Smooth muscle cell (in vitro differentiated cells): ENCODE measurements at regions not wholly inside any gene's neighbourhood (a gene's known extent, or its start where the extent isn't known, plus 50 kb on each side); places are given as distances from the start of the nearest gene placed in this dataset.

Experiments used
- DNase-seq: peaks from one replicate; lab custom pipeline; 2025; ENCODE audit not compliant: unreplicated experiment; lab: John Stamatoyannopoulos, UW
- H2AFZ ChIP-seq: fragments of 200-600 bp; sonication (generic); 2 replicates; pipeline ENCODE4 v1.6.0; 2016; ENCODE audit warnings: antibody characterized with exemption, low read depth, mild to moderate bottlenecking
- H3F3A ChIP-seq: fragments of 200-600 bp; sonication (generic); 2 replicates; pipeline ENCODE4 v1.6.0; 2017; ENCODE audit warnings: antibody characterized with exemption, low read depth
- H3K27ac ChIP-seq: fragments of 200-600 bp; sonication (generic); 2 replicates; pipeline ENCODE4 v1.5.1; 2016; ENCODE audit warnings: low read depth, mild to moderate bottlenecking
- H3K27me3 ChIP-seq: fragments of 200-600 bp; sonication (generic); 2 replicates; pipeline ENCODE4 v1.6.1; 2016; ENCODE audit warnings: low read depth, mild to moderate bottlenecking
- H3K36me3 ChIP-seq: fragments of 200-600 bp; sonication (generic); 2 replicates; pipeline ENCODE4 v1.5.1; 2016; ENCODE audit warnings: low read depth
- H3K4me1 ChIP-seq: fragments of 200-600 bp; sonication (generic); 2 replicates; pipeline ENCODE4 v1.5.1; 2016; ENCODE audit warnings: low read depth
- H3K4me2 ChIP-seq: fragments of 200-600 bp; sonication (generic); 2 replicates; pipeline ENCODE4 v1.6.0; 2016; ENCODE audit warnings: mild to moderate bottlenecking
- H3K4me3 ChIP-seq: fragments of 200-600 bp; sonication (generic); 2 replicates; pipeline ENCODE4 v1.5.1; 2016; ENCODE audit warnings: mild to moderate bottlenecking
- H3K79me2 ChIP-seq: fragments of 200-600 bp; sonication (generic); 2 replicates; pipeline ENCODE4 v1.6.0; 2016; ENCODE audit warnings: low read depth, mild to moderate bottlenecking
- H3K9ac ChIP-seq: fragments of 200-600 bp; sonication (generic); 2 replicates; pipeline ENCODE4 v1.6.0; 2016; ENCODE audit warnings: low read depth
- H3K9me3 ChIP-seq: fragments of 200-600 bp; sonication (generic); replicated peaks from 2 replicates; pipeline ENCODE4 v1.5.1; 2016; ENCODE audit warnings: low read depth
- H4K20me1 ChIP-seq: fragments of 200-600 bp; sonication (generic); 2 replicates; pipeline ENCODE4 v1.6.0; 2016; ENCODE audit warnings: low read depth
- CTCF ChIP-seq: fragments of 200-600 bp; sonication (generic); IDR thresholded peaks from 2 replicates; pipeline ENCODE4 v1.5.1; 2017; ENCODE audit warnings: borderline replicate concordance, mild to moderate bottlenecking, antibody characterized with exemption; ENCODE audit not compliant: insufficient read depth, poor library complexity, severe bottlenecking
- WGBS: methylation state at CpG from one replicate; pipeline ENCODE4 v1.1.7; 2016; ENCODE audit warnings: low lambda C conversion rate; 5-methylcytosine and 5-hydroxymethylcytosine counted together

GRCh38 chr11:109018639-109019038 lies 353.8 kb downstream of the DDX10 start:
- Histone ChIP-seq H3K9me3 (no peaks in the 10 kb centered on the region), H3K79me2 (no peaks in the 10 kb centered on the region), H4K20me1 (no peaks in the 10 kb centered on the region), H2AFZ (no peak overlapping the region), H3K9ac (no peak overlapping the region), H3K4me2 (no peak overlapping the region), H3K4me3 (no peak overlapping the region), H3K27ac (no peak overlapping the region), H3F3A (no peaks in the 10 kb centered on the region), H3K27me3 (no peaks in the 10 kb centered on the region), H3K36me3 (no peaks in the 10 kb centered on the region), H3K4me1 (no peaks in the 10 kb centered on the region)
- no peak for DNase-seq
- TF ChIP-seq CTCF: no peak
- 94% methylated on average over 3 of the region's 3 CpGs for WGBS

- WGBS: 75% methylated on average over 7 of the region's 7 CpGs
- Histone ChIP-seq H3K4me2 (no peak overlapping the region), H3K27ac (no peak overlapping the region), H3K9me3 (no peaks in the 10 kb centered on the region), H3K9ac (no peak overlapping the region), H3K27me3 (no peaks in the 10 kb centered on the region), H3K36me3 (no peaks in the 10 kb centered on the region), H3K79me2 (no peaks in the 10 kb centered on the region), H4K20me1 (no peaks in the 10 kb centered on the region), H3K4me3 (no peak overlapping the region), H3F3A (no peaks in the 10 kb centered on the region), H3K4me1 (no peaks in the 10 kb centered on the region), H2AFZ (no peak overlapping the region)
- TF ChIP-seq CTCF: no peak
- DNase-seq: no peak
These were observed 354.6 kb downstream of the DDX10 start for GRCh38 chr11:109019342-109019936.

GRCh38 chr11:109023036-109023435 lies 358.2 kb downstream of the DDX10 start:
- H3K4me2 ChIP-seq: no peak overlapping the region
- no peaks in the 10 kb centered on the region for H3K36me3 ChIP-seq
- WGBS: 99% methylated on average over 2 of the region's 2 CpGs
- no peaks in the 10 kb centered on the region for H3F3A ChIP-seq
- H3K9ac ChIP-seq: no peak overlapping the region
- no peaks in the 10 kb centered on the region for H3K27me3 ChIP-seq
- H2AFZ ChIP-seq: no peak overlapping the region
- TF ChIP-seq CTCF: no peak
- no peaks in the 10 kb centered on the region for H4K20me1 ChIP-seq
- DNase-seq: no peak
- H3K4me3 ChIP-seq: no peak overlapping the region
- no peaks in the 10 kb centered on the region for H3K79me2 ChIP-seq
- H3K9me3 ChIP-seq: no peaks in the 10 kb centered on the region
- no peak overlapping the region for H3K27ac ChIP-seq
- no peaks in the 10 kb centered on the region for H3K4me1 ChIP-seq

GRCh38 chr11:109026891-109027489 lies 362.1 kb downstream of the DDX10 start:
- Histone ChIP-seq H3K4me1 (no peaks in the 10 kb centered on the region), H2AFZ (no peak overlapping the region), H3K9me3 (no peaks in the 10 kb centered on the region), H3K27me3 (no peaks in the 10 kb centered on the region), H3K36me3 (no peaks in the 10 kb centered on the region), H4K20me1 (no peaks in the 10 kb centered on the region), H3F3A (no peaks in the 10 kb centered on the region), H3K27ac (no peak overlapping the region), H3K4me3 (no peak overlapping the region), H3K79me2 (no peaks in the 10 kb centered on the region), H3K4me2 (no peak overlapping the region), H3K9ac (no peak overlapping the region)
- no peak for TF ChIP-seq CTCF
- no peak for DNase-seq
- 59% methylated on average over 1 of the region's 1 CpG for WGBS
